Head of caudate nucleus (tissue), 42 donors: ENCODE measurements at regions not wholly inside any gene's neighbourhood (a gene's known extent, or its start where the extent isn't known, plus 50 kb on each side); places are given as distances from the start of the nearest gene placed in this dataset.
"Not testable (repeated sequence)": the region's sequence is repeated elsewhere in the genome, so short reads cannot be mapped to it uniquely, and the experiment has no call there.

Source experiments
- DNase-seq, 42 donors: peaks; one replicate each; pipeline versions ENCODE4 v3.0.0 to v3.0.0-alpha.2; 2020 to 2021; ENCODE audit warnings: mixed read lengths in 7 of 42
- intact Hi-C: fragments of 100-400 bp; cut with DNase I; formaldehyde crosslinking; loops from one replicate; pipeline ENCODE4 v1.15.0; 2022

GRCh38 chr5:135097390-135097789 lies 63.4 kb upstream of the PITX1 start:
- intact Hi-C loops = no loop called here
- no peak for DNase-seq

DNA sequence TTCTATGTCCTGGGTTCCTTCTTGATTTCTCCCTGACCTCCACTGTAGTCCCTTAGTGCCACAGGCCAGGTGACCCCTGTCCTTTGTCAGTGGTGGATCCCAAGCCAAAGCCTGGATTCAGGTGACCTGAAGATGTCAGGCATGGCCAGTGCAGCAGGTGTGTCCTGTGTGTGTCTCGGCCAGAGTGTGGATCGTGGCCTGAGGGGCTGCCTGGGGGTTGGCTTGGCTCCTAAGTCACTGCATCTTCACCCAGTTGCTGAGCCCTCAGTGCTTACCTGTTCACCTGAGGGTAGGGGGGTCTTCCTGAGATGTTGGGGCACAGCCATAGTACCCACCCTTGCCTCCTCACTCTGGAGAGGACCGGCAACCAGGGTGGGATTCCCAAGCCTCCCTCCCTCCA lies 61.8 kb upstream of the PITX1 start:
- intact Hi-C loops = no loop called here
- peak in 3 of 42 donors; percentile 3 to 19 (median 7) for DNase-seq

DNA sequence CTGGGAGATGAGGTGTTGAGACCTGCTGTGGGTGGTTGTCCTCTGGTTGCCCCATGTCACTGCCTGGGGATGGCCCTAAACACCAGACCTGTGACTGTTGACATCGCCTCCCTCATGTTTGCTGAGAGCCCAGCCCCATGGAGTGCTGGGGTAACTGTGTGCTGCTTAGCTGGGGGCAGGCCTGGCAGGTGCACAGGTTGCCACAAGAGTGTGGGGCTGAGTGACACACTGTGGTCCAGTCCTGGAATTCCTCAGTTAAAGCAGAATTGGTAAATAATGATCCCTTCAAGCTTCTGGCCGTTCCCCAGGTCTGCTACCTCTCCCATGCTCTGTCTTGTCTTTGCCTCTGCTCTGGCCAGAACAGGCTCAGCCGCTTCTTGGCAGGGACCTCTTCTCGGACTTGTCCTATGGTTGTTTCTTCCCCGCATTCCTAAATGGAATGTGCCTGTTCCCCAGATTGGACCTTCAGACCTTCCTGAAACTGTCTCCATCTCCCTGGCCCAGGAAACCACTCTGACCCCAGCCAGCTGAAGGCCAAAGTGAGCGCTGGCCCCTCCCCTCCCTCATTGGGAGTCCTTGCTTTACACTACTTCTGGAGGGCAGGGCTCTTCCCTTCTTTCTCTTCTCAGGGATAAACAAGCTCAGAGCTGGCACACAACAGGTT lies 61.2 kb upstream of the PITX1 start:
- DNase-seq = peak in 4 of 42 donors; percentile 4 to 35 (median 16)
- intact Hi-C loops = no loop called here

- peak in 4 of 42 donors; percentile 3 to 25 (median 20) for DNase-seq
- intact Hi-C loops = no loop called here
Measured at GRCh38 chr5:135094339-135095051, 60.5 kb upstream of the PITX1 start.

DNA sequence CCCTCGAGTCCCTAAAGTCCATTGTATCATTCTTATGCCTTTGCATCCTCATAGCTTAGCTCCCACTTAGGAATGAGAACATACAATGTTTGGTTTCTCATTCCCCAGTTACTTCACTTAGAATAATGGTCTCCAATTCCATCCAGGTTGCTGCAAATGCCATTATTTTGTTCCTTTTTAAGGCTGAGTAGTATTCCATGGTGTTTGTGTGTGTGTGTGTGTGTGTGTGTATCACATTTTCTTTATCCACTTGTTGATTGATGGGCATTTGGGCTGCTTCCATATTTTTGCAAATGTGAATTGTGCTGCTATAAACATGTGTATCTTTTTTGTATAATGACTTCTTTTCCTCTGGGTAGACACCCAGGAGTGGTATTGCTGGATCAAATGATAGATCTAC lies 59.5 kb upstream of the PITX1 start:
- intact Hi-C loops, DNase-seq: not testable (repeated sequence)

DNA sequence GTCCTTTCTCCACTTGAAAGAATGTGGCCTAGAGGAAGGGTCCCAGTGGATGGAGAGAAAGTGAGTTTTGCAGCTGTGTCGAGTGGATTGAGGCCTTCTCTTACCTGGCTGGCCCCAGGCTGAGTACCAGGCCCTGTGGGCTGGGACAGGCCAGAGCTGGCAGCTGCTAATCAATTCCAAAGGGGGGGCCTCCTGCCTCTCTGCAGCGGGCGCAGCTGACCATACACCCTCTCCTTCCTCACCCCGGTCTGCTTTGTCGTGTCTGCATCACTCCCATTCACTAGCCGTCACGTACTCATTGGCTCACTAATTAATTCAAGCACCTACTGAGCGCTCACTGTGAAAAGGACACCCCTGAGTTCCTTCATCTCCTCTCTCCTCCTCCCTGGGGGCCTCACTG lies 58.4 kb upstream of the PITX1 start:
- DNase-seq = peak in 5 of 42 donors; percentile 4 to 7 (median 7)
- intact Hi-C loops = no loop called here

GRCh38 chr5:135091286-135091685 lies 57.3 kb upstream of the PITX1 start:
- intact Hi-C loops = no loop called here
- peak in 2 of 42 donors; percentile 9 to 22 for DNase-seq

DNA sequence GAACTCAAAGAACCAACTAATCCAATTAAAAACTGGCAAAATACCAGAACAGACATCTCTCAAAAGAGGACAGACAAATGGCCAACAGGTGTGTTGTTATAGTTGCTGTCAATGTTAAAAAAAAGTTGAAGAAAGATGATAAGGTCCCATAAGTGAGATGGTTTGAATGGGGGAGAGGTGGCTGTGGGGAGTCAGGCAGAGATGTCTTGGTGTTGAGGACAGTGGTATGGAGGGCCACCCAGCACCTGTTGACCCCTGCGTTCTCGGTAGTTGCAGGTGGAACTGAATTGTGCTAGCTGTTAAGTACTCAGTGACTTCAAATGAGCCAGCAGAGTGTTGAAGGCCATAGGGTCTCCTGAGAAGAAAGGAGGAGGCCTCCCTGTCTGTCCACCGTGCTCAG lies 55.9 kb upstream of the PITX1 start:
- intact Hi-C loops = no loop called here
- DNase-seq = peak in 2 of 42 donors; percentile 18 to 19

DNA sequence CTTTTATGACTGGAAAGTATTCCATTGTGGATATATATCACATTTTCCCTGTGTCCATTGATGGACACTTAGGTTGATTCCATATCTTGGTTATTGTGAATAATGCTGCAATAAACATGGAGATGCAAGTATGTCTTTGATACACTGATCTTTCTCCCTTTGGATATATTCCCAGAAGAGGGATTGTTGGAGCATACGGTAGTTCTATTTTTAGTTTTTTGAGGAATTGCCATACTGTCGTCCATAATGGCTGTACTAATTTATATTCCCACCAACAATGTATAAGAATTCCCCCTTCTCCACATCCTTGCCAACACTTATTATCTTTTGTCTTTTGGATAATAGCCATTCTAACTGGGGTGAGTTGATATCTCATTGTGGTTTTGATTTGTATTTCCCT lies 54.9 kb upstream of the PITX1 start:
- intact Hi-C loops = no loop called here
- DNase-seq = no peak

DNA sequence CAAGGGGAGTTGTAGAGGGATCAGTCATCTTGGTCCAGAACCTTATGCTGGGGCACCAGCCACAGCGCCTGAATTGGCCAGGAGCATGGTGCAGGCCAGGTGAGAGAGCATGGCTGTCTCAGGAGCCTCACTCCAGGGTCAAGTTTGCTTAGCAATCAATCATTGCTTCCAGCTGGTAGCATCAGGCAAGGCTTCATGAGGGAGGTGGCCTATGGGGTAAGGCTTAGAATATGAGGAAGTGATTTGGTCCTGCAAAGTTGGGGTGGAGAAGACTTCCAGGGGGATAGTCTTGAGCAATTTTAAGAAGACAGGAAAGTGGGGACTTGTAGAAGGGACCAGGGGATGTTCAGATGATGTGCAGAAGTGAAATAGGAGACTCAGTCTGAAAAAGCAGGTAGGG lies 53.9 kb upstream of the PITX1 start:
- intact Hi-C loops = no loop called here
- peak in 3 of 42 donors; percentile 1 to 9 (median 8) for DNase-seq

- peak in 5 of 42 donors; percentile 1 to 24 (median 14) for DNase-seq
- intact Hi-C loops = no loop called here
Measured at GRCh38 chr5:135085936-135086725, 52.1 kb upstream of the PITX1 start.

DNA sequence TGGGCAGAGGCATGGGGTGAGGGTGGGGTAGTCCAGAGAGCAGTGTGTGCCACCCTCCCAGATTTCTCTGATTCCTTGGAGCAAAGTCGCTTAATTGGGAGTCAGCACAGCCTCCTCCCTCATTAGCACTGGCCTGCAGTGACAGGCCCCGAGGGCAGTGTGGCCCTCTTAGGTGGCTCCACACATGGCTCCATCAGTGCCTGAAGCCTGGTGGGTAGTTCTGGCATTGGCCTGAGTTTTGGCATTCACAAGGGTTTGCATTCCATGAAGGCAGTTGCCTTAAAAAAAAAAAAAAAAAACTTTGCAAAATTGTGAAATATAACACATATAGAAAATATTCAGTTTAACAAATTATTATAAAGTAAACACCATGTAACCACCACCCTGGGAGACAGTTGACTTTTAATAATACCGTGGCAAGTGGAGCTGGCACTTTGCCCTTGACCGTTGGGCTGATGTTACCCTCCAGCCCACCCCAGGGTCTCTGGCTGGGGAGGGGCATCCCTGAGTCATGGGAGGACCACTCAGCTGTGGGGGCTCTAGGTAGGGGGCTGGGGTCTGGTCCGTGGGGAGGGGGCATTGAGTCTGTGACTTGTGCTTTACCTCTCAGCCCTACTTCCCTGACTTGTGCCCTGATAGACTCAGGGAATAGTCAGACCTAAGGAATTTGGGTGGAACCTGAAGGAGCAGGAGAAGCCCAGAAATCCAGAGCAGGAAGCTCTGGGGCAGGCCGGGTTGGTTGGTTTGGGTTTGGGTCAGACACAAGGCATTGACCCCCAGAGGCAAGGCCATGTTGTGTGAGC lies 51.3 kb upstream of the PITX1 start:
- intact Hi-C loops = no loop called here
- DNase-seq = peak in 6 of 42 donors; percentile 5 to 25 (median 12)
